GM04504 (cell line): ENCODE measurements at regions not wholly inside any gene's neighbourhood (a gene's known extent, or its start where the extent isn't known, plus 50 kb on each side); places are given as distances from the start of the nearest gene placed in this dataset.

Experiments used
- DNase-seq: peaks from one replicate; pipeline ENCODE4 v3.0.0-alpha.2; 2012; ENCODE audit warnings: low read depth

- no peak for DNase-seq
These were observed 773.8 kb downstream of the MECOM start for GRCh38 chr3:168889666-168890065.

- DNase-seq: no peak
These were observed 774.7 kb downstream of the MECOM start for GRCh38 chr3:168888781-168889180.

- no peak for DNase-seq
These were observed 778.5 kb downstream of the MECOM start for GRCh38 chr3:168885028-168885427.

GRCh38 chr3:168884353-168884903 lies 779.1 kb downstream of the MECOM start:
- peak; percentile 45 for DNase-seq

- no peak for DNase-seq
These were observed 780.4 kb downstream of the MECOM start for GRCh38 chr3:168883145-168883544.

GRCh38 chr3:168881804-168882203 lies 781.7 kb downstream of the MECOM start:
- DNase-seq: no peak

GRCh38 chr3:168878655-168879054 lies 782.9 kb upstream of the GOLIM4 start:
- DNase-seq: no peak

- no peak for DNase-seq
These were observed 782.2 kb upstream of the GOLIM4 start for GRCh38 chr3:168877899-168878298.

- DNase-seq: no peak
These were observed 780.8 kb upstream of the GOLIM4 start for GRCh38 chr3:168876346-168877035.

- DNase-seq: no peak
These were observed 777.1 kb upstream of the GOLIM4 start for GRCh38 chr3:168872826-168873225.

GRCh38 chr3:168870892-168871291 lies 775.2 kb upstream of the GOLIM4 start:
- DNase-seq: no peak

- no peak for DNase-seq
These were observed 769.4 kb upstream of the GOLIM4 start for GRCh38 chr3:168865022-168865551.

- no peak for DNase-seq
These were observed 768.6 kb upstream of the GOLIM4 start for GRCh38 chr3:168864107-168865021.

- no peak for DNase-seq
These were observed 767.8 kb upstream of the GOLIM4 start for GRCh38 chr3:168863561-168863960.

- DNase-seq: no peak
These were observed 766.7 kb upstream of the GOLIM4 start for GRCh38 chr3:168862466-168862865.

GRCh38 chr3:168860592-168860991 lies 764.9 kb upstream of the GOLIM4 start:
- DNase-seq: no peak

- no peak for DNase-seq
These were observed 764.3 kb upstream of the GOLIM4 start for GRCh38 chr3:168860028-168860427.

- no peak for DNase-seq
These were observed 763.9 kb upstream of the GOLIM4 start for GRCh38 chr3:168859574-168859973.

- DNase-seq: no peak
These were observed 763.4 kb upstream of the GOLIM4 start for GRCh38 chr3:168859143-168859542.

- DNase-seq: no peak
These were observed 762.6 kb upstream of the GOLIM4 start for GRCh38 chr3:168858327-168858726.

- DNase-seq: no peak
These were observed 754.4 kb upstream of the GOLIM4 start for GRCh38 chr3:168850109-168850508.

- DNase-seq: peak; percentile 3
These were observed 751.7 kb upstream of the GOLIM4 start for GRCh38 chr3:168847291-168847883.
